ENCODE measurements at regions not wholly inside any gene's neighbourhood (a gene's known extent, or its start where the extent isn't known, plus 50 kb on each side); places are given as distances from the start of the nearest gene placed in this dataset.

- H3K4me1 Mint-ChIP-seq (ENCODE audit: low read depth): no peaks in the 10 kb centered on the region
- H3K9me3 Mint-ChIP-seq: no peaks in the 10 kb centered on the region
- Histone ChIP-seq H3K9me3 (ENCODE audit: control insufficient read depth in 1 of 2, insufficient read depth in 1 of 2, low read length in 2 of 2) (no peaks in the 10 kb centered on the region), H3K4me3 (ENCODE audit: low read length) (no peak overlapping the region), H3K4me1 (ENCODE audit: insufficient read depth, low read length) (no peaks in the 10 kb centered on the region), H3K27me3 (ENCODE audit: control insufficient read depth in 1 of 2, insufficient read depth in 2 of 2, low read length in 2 of 2) (peaks cover 0 to 5% of the 10 kb centered on the region in 2 experiments), H3K27ac (ENCODE audit: low read depth in 1 of 2, low read length in 2 of 2) (no peak overlapping the region), H3K36me3 (ENCODE audit: insufficient read depth, low read length) (no peaks in the 10 kb centered on the region)
- H3K27me3 Mint-ChIP-seq: peaks cover 20% of the 10 kb centered on the region
- no peak overlapping the region for H3K27ac Mint-ChIP-seq
- DNase-seq: peak in 10 of 14 experiments; percentile 1 to 70 (median 14)
- peak; percentile 52 for ATAC-seq (ENCODE audit: poor library complexity)
- CTCF ChIA-PET: interaction anchor here (0.7 to 1.1 kb wide), 3 partner anchors 89 to 497 kb away, joined by 3 to 4 read pairs (median 3); no protein-coding TSS in a partner anchor
- intact Hi-C loops (cut with DNase I, micrococcal nuclease): loop anchor here (1.0 to 2.0 kb wide), 3 partner anchors 88 to 497 kb away; no protein-coding TSS in a partner anchor
- peak; percentile 88 for TF ChIP-seq CTCF (IDR thresholded peaks at IDR 0.05)
- no peak overlapping the region for H3K4me3 Mint-ChIP-seq
- no peaks in the 10 kb centered on the region for H3K36me3 Mint-ChIP-seq (ENCODE audit: low read depth)
- POLR2A ChIA-PET: interaction anchor here (1.6 kb wide), 1 partner anchor 88 kb away, joined by 4 read pairs; no protein-coding TSS in a partner anchor
Measured at GRCh38 chr6:8219352-8219943, 117.1 kb upstream of the EEF1E1 start.

- no peak for DNase-seq
- H3K36me3 ChIP-seq (ENCODE audit: insufficient read depth, low read length): no peaks in the 10 kb centered on the region
- Mint-ChIP-seq H3K36me3 (ENCODE audit: low read depth) (no peaks in the 10 kb centered on the region), H3K4me1 (ENCODE audit: low read depth) (no peaks in the 10 kb centered on the region), H3K9me3 (no peaks in the 10 kb centered on the region), H3K27me3 (peaks cover 16% of the 10 kb centered on the region), H3K4me3 (no peak overlapping the region), H3K27ac (no peak overlapping the region)
- CTCF ChIA-PET: interaction anchor here (1.0 to 1.1 kb wide), 2 partner anchors 89 to 496 kb away, joined by 3 to 4 read pairs; no protein-coding TSS in a partner anchor
- no peak overlapping the region for H3K4me3 ChIP-seq (ENCODE audit: low read length)
- H3K27ac ChIP-seq (ENCODE audit: low read depth in 1 of 2, low read length in 2 of 2): no peak overlapping the region
- ATAC-seq (ENCODE audit: poor library complexity): no peak
- H3K9me3 ChIP-seq (ENCODE audit: control insufficient read depth in 1 of 2, insufficient read depth in 1 of 2, low read length in 2 of 2): no peaks in the 10 kb centered on the region
- no peaks in the 10 kb centered on the region for H3K4me1 ChIP-seq (ENCODE audit: insufficient read depth, low read length)
- peaks cover 0 to 5% of the 10 kb centered on the region in 2 experiments for H3K27me3 ChIP-seq (ENCODE audit: control insufficient read depth in 1 of 2, insufficient read depth in 2 of 2, low read length in 2 of 2)
- intact Hi-C loops (cut with DNase I, micrococcal nuclease): loop anchor here (1.0 to 2.0 kb wide), 3 partner anchors 88 to 496 kb away; no protein-coding TSS in a partner anchor
- no peak for TF ChIP-seq CTCF (IDR thresholded peaks at IDR 0.05)
- POLR2A ChIA-PET: interaction anchor here (1.6 kb wide), 1 partner anchor 87 kb away, joined by 4 read pairs; no protein-coding TSS in a partner anchor
Measured at GRCh38 chr6:8218861-8219260, 116.5 kb upstream of the EEF1E1 start.

- no peak overlapping the region for H3K27ac Mint-ChIP-seq
- no peak overlapping the region for H3K4me3 Mint-ChIP-seq
- no peak for TF ChIP-seq CTCF (IDR thresholded peaks at IDR 0.05)
- intact Hi-C loops (cut with DNase I, micrococcal nuclease): no loop called here
- CTCF ChIA-PET: no interaction called here
- ATAC-seq (ENCODE audit: poor library complexity) (no peak), DNase-seq (no peak)
- H3K9me3 ChIP-seq (ENCODE audit: control insufficient read depth in 1 of 2, insufficient read depth in 1 of 2, low read length in 2 of 2): no peaks in the 10 kb centered on the region
- H3K4me3 ChIP-seq (ENCODE audit: low read length): no peak overlapping the region
- H3K4me1 Mint-ChIP-seq (ENCODE audit: low read depth): no peaks in the 10 kb centered on the region
- no peak overlapping the region for H3K27ac ChIP-seq (ENCODE audit: low read depth in 1 of 2, low read length in 2 of 2)
- H3K4me1 ChIP-seq (ENCODE audit: insufficient read depth, low read length): no peaks in the 10 kb centered on the region
- H3K27me3 Mint-ChIP-seq: peaks cover 42% of the 10 kb centered on the region
- H3K9me3 Mint-ChIP-seq: no peaks in the 10 kb centered on the region
- H3K36me3 Mint-ChIP-seq (ENCODE audit: low read depth): no peaks in the 10 kb centered on the region
- no peaks in the 10 kb centered on the region for H3K36me3 ChIP-seq (ENCODE audit: insufficient read depth, low read length)
- POLR2A ChIA-PET: no interaction called here
- H3K27me3 ChIP-seq (ENCODE audit: control insufficient read depth in 1 of 2, insufficient read depth in 2 of 2, low read length in 2 of 2): peaks cover 0 to 10% of the 10 kb centered on the region in 2 experiments
Measured at GRCh38 chr6:8215631-8216030, 113.3 kb upstream of the EEF1E1 start.

All from CD4-positive, alpha-beta T cell (primary cell).